Liver (tissue), 8 donors: ENCODE measurements at regions not wholly inside any gene's neighbourhood (a gene's known extent, or its start where the extent isn't known, plus 50 kb on each side); places are given as distances from the start of the nearest gene placed in this dataset.

Experiments used
- DNase-seq: peaks from one replicate; pipeline ENCODE4 v3.0.0-alpha.2; 2017; ENCODE audit warnings: low spot score
- H3K27ac ChIP-seq, 2 donors: one replicate each; pipeline ENCODE4 v1.7.0; 2013; ENCODE audit warnings: inconsistent platforms in 2 of 2, low read length in 2 of 2, control low read depth in 1 of 2, low read depth in 1 of 2, mild to moderate bottlenecking in 1 of 2
- H3K27me3 ChIP-seq, 4 donors: one replicate each; pipeline versions ENCODE4 v1.6.1 to v1.7.0; 2013; ENCODE audit warnings: low read length in 3 of 4, inconsistent platforms in 1 of 4, mild to moderate bottlenecking in 1 of 4, moderate library complexity in 1 of 4; ENCODE audit not compliant: control insufficient read depth in 4 of 4, insufficient read depth in 4 of 4
- H3K36me3 ChIP-seq, 4 donors: one replicate each; pipeline versions ENCODE4 v1.6.1 to v1.7.0; 2013; ENCODE audit warnings: low read length in 3 of 4, mild to moderate bottlenecking in 3 of 4, low read depth in 1 of 4, moderate library complexity in 1 of 4; ENCODE audit not compliant: control insufficient read depth in 4 of 4, insufficient read depth in 3 of 4
- H3K4me1 ChIP-seq, 4 donors: one replicate each; pipeline versions ENCODE4 v1.6.1 to v1.7.0; 2013; ENCODE audit warnings: low read length in 3 of 4, mild to moderate bottlenecking in 3 of 4, moderate library complexity in 1 of 4; ENCODE audit not compliant: control insufficient read depth in 4 of 4, insufficient read depth in 4 of 4
- H3K4me3 ChIP-seq, 3 donors: one replicate each; pipeline versions ENCODE4 v1.6.1 to v1.7.0; 2013; ENCODE audit warnings: low read length in 3 of 3, control low read depth in 1 of 3, low read depth in 1 of 3, mild to moderate bottlenecking in 1 of 3
- H3K9ac ChIP-seq, 2 donors: one replicate each; pipeline ENCODE4 v1.7.0; 2013; ENCODE audit warnings: low read length in 2 of 2, mild to moderate bottlenecking in 2 of 2, moderate library complexity in 2 of 2, control low read depth in 1 of 2, low read depth in 1 of 2
- H3K9me3 ChIP-seq, 4 donors: one replicate each; pipeline versions ENCODE4 v1.6.1 to v1.7.0; 2013; ENCODE audit warnings: low read length in 3 of 4; ENCODE audit not compliant: control insufficient read depth in 4 of 4
- ATF3 ChIP-seq: IDR thresholded peaks from 2 replicates; pipeline ENCODE4 v1.6.1; 2016; ENCODE audit warnings: antibody characterized with exemption
- CTCF ChIP-seq: fragments of 150-350 bp; IDR thresholded peaks from 2 replicates; pipeline ENCODE4 v1.5.1; 2017; ENCODE audit warnings: improper control_type of control experiment, low read depth, low read length; ENCODE audit not compliant: missing input control
- EGR1 ChIP-seq, 2 donors: IDR thresholded peaks; 2 replicates each; pipeline ENCODE4 v1.6.1; 2016 to 2018; ENCODE audit warnings: antibody characterized with exemption in 2 of 2, low read depth in 2 of 2
- FOXA1 ChIP-seq: IDR thresholded peaks from 2 replicates; pipeline ENCODE4 v1.6.1; 2016; ENCODE audit warnings: antibody characterized with exemption
- FOXA2 ChIP-seq: IDR thresholded peaks from 2 replicates; pipeline ENCODE4 v1.6.1; 2016; ENCODE audit warnings: antibody characterized with exemption
- GABPA ChIP-seq, 2 donors: IDR thresholded peaks in 1 of 2; conservative IDR thresholded peaks in 1 of 2; 2 replicates each; pipeline ENCODE4 v1.6.1; 2016; ENCODE audit warnings: antibody characterized with exemption in 2 of 2, mild to moderate bottlenecking in 1 of 2, moderate library complexity in 1 of 2
- HNF4A ChIP-seq, 2 donors: conservative IDR thresholded peaks; 2 replicates each; pipeline ENCODE4 v1.6.1; 2016; ENCODE audit warnings: antibody characterized with exemption in 2 of 2, mild to moderate bottlenecking in 2 of 2
- HNF4G ChIP-seq: IDR thresholded peaks from 2 replicates; pipeline ENCODE4 v1.6.1; 2016; ENCODE audit warnings: antibody characterized with exemption
- JUND ChIP-seq, 2 donors: IDR thresholded peaks; 2 replicates each; pipeline ENCODE4 v1.6.1; 2016; ENCODE audit warnings: antibody characterized with exemption in 2 of 2
- MAX ChIP-seq: IDR thresholded peaks from 2 replicates; pipeline ENCODE4 v1.6.1; 2016; ENCODE audit warnings: antibody characterized with exemption
- NR2F2 ChIP-seq: IDR thresholded peaks from 2 replicates; pipeline ENCODE4 v1.6.1; 2016; ENCODE audit warnings: antibody characterized with exemption
- RAD21 ChIP-seq, 2 donors: IDR thresholded peaks; 2 replicates each; pipeline ENCODE4 v1.6.1; 2016; ENCODE audit warnings: antibody characterized with exemption in 2 of 2, mild to moderate bottlenecking in 2 of 2
- RXRA ChIP-seq, 2 donors: IDR thresholded peaks; 2 replicates each; pipeline ENCODE4 v1.6.1; 2017 to 2018; ENCODE audit warnings: antibody characterized with exemption in 2 of 2, mild to moderate bottlenecking in 1 of 2
- SP1 ChIP-seq: IDR thresholded peaks from 2 replicates; pipeline ENCODE4 v1.6.1; 2018; ENCODE audit warnings: antibody characterized with exemption, mild to moderate bottlenecking
- TAF1 ChIP-seq: conservative IDR thresholded peaks from 2 replicates; pipeline ENCODE4 v1.6.1; 2016; ENCODE audit warnings: antibody characterized with exemption, mild to moderate bottlenecking
- YY1 ChIP-seq: IDR thresholded peaks from 2 replicates; pipeline ENCODE4 v1.6.1; 2016; ENCODE audit warnings: antibody characterized with exemption, mild to moderate bottlenecking
- ZBTB33 ChIP-seq: IDR thresholded peaks from 2 replicates; pipeline ENCODE4 v1.6.1; 2016; ENCODE audit warnings: antibody characterized with exemption
- WGBS: extraction: QIAGEN DNeasy Blood & Tissue Kit; methylation state at CpG from one replicate; pipeline ENCODE4 v1.1.7; 2013; 5-methylcytosine and 5-hydroxymethylcytosine counted together
- TF ChIP-seq, protein P1 (sequence below): IDR thresholded peaks from 2 replicates; pipeline ENCODE4 v1.6.1; 2016; ENCODE audit warnings: antibody characterized with exemption, mild to moderate bottlenecking
- donor health status: healthy.
- donor health status: healthy.
- donor health status: healthy.
- donor health status: healthy.
- donor health status: healthy.

DNA sequence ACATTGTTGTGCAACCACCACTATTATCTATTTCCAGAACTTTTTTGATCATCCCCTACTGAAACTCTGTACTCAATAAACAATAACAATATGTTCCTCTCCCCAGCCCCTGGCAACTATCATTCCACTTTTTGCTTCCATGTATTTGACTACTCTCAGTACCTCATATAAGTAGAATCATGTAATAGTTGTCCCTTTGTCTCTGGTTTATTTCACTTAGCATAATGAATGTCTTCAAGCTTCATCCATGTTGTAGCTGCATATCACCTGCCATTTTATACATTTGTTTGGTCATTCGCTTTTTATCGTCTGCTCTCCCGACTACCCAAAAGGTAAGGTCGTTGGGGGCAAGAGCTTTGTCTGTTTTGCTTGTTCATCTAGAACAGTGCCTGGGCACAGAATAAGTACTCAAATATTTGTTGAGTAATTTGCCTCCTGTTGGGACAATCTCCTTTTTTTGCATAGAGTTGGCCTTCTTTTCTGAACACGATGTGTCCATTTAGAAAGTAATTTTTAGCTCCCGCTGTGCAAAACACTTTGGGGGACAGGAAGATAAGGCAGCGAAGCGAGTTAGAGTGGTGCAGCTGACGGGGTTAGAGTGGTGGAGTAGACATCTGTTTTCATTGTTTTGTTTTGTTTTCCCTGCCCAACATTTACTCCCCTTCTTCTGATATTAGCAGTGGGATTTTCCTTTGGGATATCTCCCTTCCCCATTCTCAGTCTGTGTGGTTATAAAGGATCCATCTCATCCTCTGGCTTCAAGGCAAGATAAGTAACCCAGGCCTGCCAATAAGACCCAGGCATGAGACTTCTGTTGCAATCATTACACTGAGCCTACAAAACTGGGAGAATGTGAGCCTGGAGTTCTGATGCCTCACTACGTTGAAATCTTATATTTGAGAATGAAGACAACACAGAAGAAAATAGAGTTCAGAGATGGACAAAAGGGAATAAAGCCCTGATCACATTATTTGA is 83.4 kb upstream of the RNU6-1 start:
- no peaks in the 10 kb centered on the region for H3K27me3 ChIP-seq
- no peaks in the 10 kb centered on the region for H3K36me3 ChIP-seq
- no peak overlapping the region for H3K4me3 ChIP-seq
- H3K9ac ChIP-seq: peak overlapping the region in 1 of 2 donors; percentile 7
- no peak overlapping the region for H3K27ac ChIP-seq
- no peak for DNase-seq
- TF ChIP-seq YY1: peak; percentile 27
- TF ChIP-seq FOXA2: no peak
- peak; percentile 18 for TF ChIP-seq SP1
- TF ChIP-seq, protein P1, sequence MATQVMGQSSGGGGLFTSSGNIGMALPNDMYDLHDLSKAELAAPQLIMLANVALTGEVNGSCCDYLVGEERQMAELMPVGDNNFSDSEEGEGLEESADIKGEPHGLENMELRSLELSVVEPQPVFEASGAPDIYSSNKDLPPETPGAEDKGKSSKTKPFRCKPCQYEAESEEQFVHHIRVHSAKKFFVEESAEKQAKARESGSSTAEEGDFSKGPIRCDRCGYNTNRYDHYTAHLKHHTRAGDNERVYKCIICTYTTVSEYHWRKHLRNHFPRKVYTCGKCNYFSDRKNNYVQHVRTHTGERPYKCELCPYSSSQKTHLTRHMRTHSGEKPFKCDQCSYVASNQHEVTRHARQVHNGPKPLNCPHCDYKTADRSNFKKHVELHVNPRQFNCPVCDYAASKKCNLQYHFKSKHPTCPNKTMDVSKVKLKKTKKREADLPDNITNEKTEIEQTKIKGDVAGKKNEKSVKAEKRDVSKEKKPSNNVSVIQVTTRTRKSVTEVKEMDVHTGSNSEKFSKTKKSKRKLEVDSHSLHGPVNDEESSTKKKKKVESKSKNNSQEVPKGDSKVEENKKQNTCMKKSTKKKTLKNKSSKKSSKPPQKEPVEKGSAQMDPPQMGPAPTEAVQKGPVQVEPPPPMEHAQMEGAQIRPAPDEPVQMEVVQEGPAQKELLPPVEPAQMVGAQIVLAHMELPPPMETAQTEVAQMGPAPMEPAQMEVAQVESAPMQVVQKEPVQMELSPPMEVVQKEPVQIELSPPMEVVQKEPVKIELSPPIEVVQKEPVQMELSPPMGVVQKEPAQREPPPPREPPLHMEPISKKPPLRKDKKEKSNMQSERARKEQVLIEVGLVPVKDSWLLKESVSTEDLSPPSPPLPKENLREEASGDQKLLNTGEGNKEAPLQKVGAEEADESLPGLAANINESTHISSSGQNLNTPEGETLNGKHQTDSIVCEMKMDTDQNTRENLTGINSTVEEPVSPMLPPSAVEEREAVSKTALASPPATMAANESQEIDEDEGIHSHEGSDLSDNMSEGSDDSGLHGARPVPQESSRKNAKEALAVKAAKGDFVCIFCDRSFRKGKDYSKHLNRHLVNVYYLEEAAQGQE: no peak
- no peak for TF ChIP-seq HNF4A (conservative IDR thresholded peaks at IDR 0.05)
- H3K4me1 ChIP-seq: peaks cover 3 to 14% (median 7%) of the 10 kb centered on the region in 4 donors
- H3K9me3 ChIP-seq: no peaks in the 10 kb centered on the region
- 50% methylated on average over 10 of the region's 10 CpGs for WGBS

- TF ChIP-seq JUND (IDR thresholded peaks at IDR 0.05) (no peak), NR2F2 (no peak), SP1 (no peak), HNF4A (conservative IDR thresholded peaks at IDR 0.05) (no peak), MAX (no peak), ZBTB33 (no peak), YY1 (no peak), HNF4G (no peak), TAF1 (no peak), RAD21 (IDR thresholded peaks at IDR 0.05) (no peak), CTCF (no peak), ATF3 (no peak), EGR1 (IDR thresholded peaks at IDR 0.05; ENCODE audit: low read depth in 2 of 2) (no peak), RXRA (IDR thresholded peaks at IDR 0.05) (no peak), FOXA1 (no peak), GABPA (IDR thresholded peaks at IDR 0.05 in 1 of 2, conservative IDR thresholded peaks at IDR 0.05 in 1 of 2) (no peak), FOXA2 (no peak)
- TF ChIP-seq, protein P1: no peak
- Histone ChIP-seq H3K4me1 (peaks cover 0 to 7% (median 2%) of the 10 kb centered on the region in 4 donors), H3K9ac (no peak overlapping the region), H3K36me3 (no peaks in the 10 kb centered on the region), H3K9me3 (no peaks in the 10 kb centered on the region), H3K4me3 (no peak overlapping the region), H3K27ac (no peak overlapping the region), H3K27me3 (no peaks in the 10 kb centered on the region)
- DNase-seq: no peak
- 95% methylated on average over 1 of the region's 1 CpG for WGBS
Measured at GRCh38 chr15:67924359-67924974, 84.6 kb upstream of the RNU6-1 start.
